ENCODE measurements at regions not wholly inside any gene's neighbourhood (a gene's known extent, or its start where the extent isn't known, plus 50 kb on each side); places are given as distances from the start of the nearest gene placed in this dataset.
"Not testable (repeated sequence)": the region's sequence is repeated elsewhere in the genome, so short reads cannot be mapped to it uniquely, and the experiment has no call there.

GRCh38 chr11:122441666-122442035 is 213.9 kb upstream of the UBASH3B start:
- DNase-seq: no peak

- no peak for DNase-seq
Measured at GRCh38 chr11:122440811-122441665, 214.5 kb upstream of the UBASH3B start.

GRCh38 chr11:122439866-122440810 is 215.4 kb upstream of the UBASH3B start:
- no peak for DNase-seq

DNA sequence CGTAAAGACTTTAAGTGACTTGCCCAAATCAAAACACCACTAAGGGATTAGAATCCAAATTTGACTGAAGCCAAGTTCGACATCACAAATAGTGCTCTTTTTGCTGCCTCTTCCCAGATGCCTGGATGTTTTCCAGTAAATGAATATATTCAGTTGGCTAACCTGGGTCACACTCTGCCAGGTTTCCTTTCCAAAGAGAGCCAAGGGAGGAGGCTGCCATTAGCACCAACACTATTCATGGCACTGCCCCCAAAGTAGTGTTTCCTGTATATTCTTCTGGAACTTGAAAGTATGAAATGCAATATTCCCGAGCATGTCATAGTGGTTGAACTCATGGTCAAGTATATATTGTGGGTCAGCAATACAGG is 219.3 kb upstream of the UBASH3B start:
- DNase-seq: no peak

DNA sequence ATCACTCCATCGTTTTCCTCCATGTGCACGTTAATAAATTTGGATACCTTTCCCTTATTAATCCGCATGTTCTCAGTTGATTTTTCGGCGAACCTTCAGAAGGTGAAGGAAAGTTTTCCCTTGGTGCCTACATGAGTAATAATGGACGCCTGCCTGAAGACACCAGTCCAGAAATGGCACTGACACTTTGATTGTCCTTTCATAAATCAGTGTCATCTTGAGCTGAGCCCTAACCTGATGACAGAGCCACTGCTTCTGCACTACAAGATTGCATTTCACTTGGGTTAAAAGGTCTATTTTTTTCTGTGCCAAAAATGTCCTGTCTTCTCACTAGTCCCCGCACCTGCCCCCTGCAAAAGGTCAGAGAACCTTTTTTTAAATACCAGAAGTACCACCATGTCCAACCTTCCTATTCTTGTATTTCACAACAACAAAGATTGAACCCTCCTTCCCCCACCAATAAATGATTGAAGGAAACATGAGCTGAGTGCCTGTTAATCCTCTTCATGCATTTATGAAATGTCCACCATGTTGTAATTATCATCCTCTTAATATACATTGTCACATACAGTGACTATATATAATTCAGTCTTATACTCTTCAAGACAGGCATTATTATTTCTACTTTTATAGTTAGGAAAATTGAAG is 219.9 kb upstream of the UBASH3B start:
- no peak for DNase-seq

GRCh38 chr11:122434786-122435185 is 220.7 kb upstream of the UBASH3B start:
- DNase-seq: no peak

DNA sequence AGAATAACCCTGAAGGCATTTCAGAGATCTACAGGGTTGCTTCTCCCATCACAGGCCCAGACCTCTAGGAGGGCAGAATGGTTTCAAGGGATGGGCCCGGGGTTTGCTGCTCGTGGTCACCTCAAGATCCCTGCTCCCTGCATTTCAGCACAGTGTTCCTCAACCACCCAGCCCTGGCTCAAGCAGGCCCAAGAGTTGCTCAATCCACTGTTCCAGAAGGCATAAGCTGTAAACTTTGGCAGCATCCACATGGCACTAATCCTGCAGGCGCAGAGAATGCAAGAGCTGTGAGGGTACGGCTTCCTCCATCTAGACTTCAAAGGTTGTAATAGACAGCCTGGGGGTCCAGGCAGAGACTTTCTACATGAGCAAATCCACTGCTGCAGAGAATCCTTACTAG is 225.0 kb upstream of the UBASH3B start:
- DNase-seq: no peak

GRCh38 chr11:122426073-122426472 is 229.4 kb upstream of the UBASH3B start:
- no peak for DNase-seq

DNA sequence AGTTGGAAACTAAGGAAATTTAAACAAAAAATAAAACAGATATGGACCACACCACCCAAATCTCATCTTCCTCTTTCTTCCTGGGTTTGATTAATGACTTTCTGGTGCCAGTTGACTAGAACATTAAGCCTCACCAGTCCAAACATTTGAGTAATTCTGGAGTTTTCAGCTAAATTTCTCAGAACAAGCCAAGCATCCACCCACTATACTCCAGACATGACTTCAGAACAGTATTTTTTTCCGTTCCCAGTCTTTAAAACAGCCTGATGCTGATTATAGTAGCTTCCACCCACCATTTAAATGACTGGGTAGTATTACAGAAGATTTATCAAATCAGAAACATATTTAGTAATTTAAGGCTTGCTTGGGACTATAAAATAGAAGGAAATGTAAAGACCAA is 230.9 kb upstream of the UBASH3B start:
- no peak for DNase-seq

DNA sequence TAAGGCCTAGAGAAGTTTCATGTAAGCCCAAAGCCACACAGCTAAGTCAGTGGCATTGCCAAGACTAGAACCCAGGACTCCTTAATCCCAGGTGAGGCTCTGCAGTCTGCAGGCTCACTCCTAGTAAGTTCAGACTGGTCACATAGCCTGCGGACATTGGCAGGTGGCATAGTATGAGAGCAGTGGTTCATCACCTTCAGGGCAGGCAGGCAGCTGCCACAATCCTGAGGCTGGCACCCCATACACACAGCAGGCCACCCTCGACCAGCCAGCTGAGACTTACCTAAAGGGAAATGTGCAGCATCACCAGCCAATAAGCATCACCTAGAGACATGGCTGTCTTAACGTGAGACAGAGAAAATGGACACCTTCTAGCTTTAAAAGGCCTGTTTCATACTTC is 231.6 kb upstream of the UBASH3B start:
- no peak for DNase-seq

DNA sequence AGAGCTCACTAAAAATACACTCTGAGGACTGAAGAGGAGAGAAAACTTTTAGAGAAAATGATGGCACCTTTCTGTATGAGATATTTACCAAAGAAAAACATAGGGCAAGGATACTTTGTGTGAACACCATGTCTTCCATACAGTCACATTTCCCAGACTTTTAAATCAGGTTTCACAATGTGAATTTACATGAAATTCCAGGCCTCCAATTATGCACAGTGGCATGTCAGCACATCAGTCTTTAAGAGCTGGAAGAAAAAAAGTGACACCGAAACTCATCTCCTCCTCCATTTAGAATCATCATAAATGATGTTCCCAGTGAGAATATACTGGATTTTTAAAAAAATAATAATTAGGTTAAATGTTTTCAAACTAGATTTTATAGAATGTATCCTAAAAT is 232.2 kb upstream of the UBASH3B start:
- no peak for DNase-seq

GRCh38 chr11:122422682-122423081 is 232.8 kb upstream of the UBASH3B start:
- DNase-seq: no peak

DNA sequence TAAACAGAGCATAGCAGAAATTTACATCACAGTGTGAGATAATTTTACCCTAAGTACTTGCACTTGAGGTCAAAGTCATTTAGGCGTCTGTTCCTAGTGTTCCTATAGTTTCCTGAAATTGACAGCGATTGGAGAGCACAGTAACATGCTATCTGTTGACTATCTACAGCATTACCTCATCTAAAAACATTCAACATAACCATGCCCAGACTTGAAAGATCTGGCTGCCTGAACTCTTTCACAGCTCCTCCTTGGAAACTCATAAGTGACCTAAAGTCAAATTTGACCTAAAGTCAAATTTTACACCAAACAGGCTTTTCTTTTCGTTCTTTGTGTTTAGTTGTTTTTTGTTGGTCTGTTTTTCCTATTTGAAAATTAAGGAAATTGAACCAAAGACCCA is 233.8 kb upstream of the UBASH3B start:
- no peak for DNase-seq

DNA sequence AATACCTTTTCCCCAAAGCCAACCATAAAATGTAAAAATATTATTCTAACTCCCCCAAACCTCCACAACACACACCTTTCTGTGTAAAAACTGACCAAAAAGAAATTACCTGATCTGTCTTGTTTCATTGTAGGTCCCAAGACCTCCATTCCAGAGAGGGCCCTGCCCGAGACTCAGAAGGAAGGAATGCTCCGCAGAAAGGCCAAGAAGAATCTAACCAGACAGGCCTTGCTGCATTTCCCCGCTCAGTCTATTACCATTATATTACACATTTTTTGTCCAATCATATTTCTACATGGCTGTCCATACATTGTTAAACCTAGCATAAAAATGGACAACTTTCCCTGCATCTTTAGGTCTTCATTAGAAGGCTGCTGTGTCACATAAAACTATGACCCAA is 237.5 kb upstream of the UBASH3B start:
- DNase-seq: no peak

DNA sequence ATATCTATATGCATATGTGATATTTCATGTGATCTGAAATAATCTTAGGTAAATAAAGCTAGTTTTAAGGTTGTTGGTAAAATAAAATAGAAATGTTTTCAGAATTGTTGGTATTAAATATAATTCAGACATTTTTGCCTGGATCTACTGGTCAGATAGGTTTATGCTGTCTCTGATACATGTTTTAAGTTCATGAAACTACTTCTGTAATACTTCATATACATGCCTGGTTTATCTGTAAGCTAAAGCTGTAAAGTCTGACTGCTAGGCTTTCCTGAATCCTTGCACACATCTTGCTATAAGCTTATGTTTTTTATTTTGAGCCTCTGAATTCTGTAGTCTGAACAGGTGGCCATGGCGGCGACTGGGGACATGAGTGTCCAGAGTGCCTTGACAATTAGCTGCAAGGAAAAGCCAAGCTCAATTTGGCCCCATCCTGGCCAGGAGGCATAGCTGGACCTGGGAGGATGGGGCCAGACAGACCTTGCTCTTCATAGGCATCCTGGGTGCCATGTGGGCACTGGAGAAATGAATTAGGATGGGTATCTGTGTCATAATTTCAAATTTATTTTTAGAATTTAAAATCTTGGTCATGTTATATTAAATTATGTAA is 241.0 kb upstream of the UBASH3B start:
- DNase-seq: no peak

GRCh38 chr11:122413677-122414076 is 241.8 kb upstream of the UBASH3B start:
- DNase-seq: no peak

DNA sequence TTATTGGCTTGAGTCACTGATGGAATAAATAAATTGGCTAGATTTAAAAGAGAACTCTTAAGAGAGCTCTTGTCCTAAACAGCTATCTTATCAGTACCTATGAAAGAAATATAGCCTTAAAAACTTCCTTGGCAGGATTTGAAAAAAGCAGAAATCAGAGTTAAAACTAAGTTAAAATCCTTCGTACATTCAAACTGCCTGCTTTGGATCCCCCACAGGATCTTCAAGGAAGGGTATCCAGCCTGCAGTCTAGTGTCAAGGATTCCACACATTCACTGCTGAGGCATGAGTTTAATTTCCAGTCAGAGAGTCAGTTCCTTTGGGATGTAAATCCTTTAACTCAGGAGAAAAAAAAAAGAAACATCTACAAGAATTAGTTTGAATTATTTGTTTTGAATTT is 242.9 kb upstream of the UBASH3B start:
- no peak for DNase-seq

DNA sequence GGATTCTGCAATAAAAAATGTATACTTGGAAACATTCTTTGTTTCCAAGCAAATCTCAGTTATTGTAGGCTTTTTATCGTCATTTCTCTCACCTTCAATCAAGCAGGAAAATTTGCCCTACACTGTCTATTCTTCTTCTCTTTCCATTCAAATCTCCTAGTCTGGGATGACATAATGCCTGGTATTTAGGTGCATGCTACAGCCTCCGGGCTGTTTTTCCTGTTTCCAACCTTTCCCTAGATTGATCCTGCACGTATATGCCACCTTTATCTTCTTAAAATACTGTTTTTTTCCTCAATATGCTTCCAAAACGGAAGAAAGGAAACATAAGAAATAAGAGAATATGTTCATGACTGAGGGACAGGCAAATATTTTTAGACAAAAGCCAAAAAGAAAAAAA is 249.1 kb upstream of the UBASH3B start:
- DNase-seq: no peak

DNA sequence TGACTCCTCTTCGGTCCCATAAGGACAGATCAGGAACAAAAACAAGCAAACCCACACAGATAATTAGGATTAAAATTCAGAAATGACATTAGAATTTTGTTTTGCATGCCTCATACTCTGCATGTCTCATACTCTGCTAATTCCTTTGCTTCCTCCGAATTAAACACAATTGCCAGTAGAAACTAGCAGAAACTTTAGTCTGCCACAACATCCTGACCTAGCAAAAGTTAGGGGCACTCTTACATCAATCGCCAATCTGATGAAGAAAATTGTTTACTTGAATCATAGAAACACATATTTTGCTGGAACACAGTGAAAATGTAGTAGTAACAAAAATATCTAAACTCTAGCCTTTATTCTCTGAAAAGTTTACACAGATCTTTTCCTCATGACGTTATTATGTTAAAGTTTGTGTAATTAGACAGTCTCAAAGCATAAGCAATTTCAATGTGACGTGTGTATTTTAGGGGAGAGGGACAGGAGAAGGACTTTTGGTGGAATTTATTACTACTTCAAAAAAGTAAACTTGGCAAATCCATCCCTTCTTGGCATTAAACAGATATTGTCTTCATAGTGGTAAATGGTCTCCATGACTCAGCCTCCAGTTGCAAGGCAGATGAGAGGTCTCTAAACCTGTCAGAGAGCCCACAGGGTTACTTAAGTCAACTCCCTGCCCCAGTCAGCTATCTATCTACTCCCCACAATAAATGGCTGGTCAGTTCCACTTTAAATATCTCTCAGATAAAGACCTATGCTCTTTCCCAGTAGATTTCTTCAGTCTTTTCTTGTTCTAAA is 249.8 kb upstream of the UBASH3B start:
- DNase-seq: no peak

GRCh38 chr11:122404571-122404970 is 251.0 kb upstream of the UBASH3B start:
- no peak for DNase-seq

- not testable (repeated sequence) for DNase-seq
Measured at GRCh38 chr11:122401581-122401980, 253.9 kb upstream of the UBASH3B start.

- DNase-seq: no peak
Measured at GRCh38 chr11:122399375-122399774, 256.1 kb upstream of the UBASH3B start.
